K562 (cell line): ENCODE measurements at regions not wholly inside any gene's neighbourhood (a gene's known extent, or its start where the extent isn't known, plus 50 kb on each side); places are given as distances from the start of the nearest gene placed in this dataset.
"Not testable (repeated sequence)": the region's sequence is repeated elsewhere in the genome, so short reads cannot be mapped to it uniquely, and the experiment has no call there.

ENCODE experiments used
- ATAC-seq: fragments of 200-7000 bp; cut with Tn5 transposase; 3 replicates; pipeline ENCODE4 v1.9.1; 2020; ENCODE audit warnings: moderate library complexity
- BruUV-seq: library from RNA; stranded (reverse); fragments of 400-500 nt; replicated peaks from 2 replicates; lab custom pipeline; 2021; lab: Mats Ljungman, UMichigan
- CTCF ChIA-PET: fragments of 300-600 bp; formaldehyde crosslinking; extraction: SDS; loops from one replicate; lab custom pipeline; 2021; ENCODE audit warnings: low intra/inter-chr PET ratio; lab: Yijun Ruan, JAX
- POLR2A ChIA-PET: fragments of 300-600, 350-650 bp; sonication (Branson Sonifier 250); formaldehyde crosslinking; extraction: SDS; loops from one replicate; lab custom pipeline; 2021; ENCODE audit warnings: antibody characterized with exemption, inconsistent platforms; lab: Yijun Ruan, JAX
- DNase-seq, 4 experiments: peaks; one replicate each; pipeline versions ENCODE4 v3.0.0 to v3.0.0-alpha.2; 2011 to 2018; ENCODE audit warnings: low spot score in 3 of 4, mixed read lengths in 3 of 4; ENCODE audit errors: extremely low read depth in 1 of 4
- FAIRE-seq: peaks from 2 replicates; lab custom pipeline; 2011; peaks lifted over from hg19 to GRCh38; lab: Jason Lieb, UNC
- H2AFZ ChIP-seq: 2 replicates; pipeline ENCODE4 v1.6.0; 2011; ENCODE audit warnings: low read depth, low read length, control low read depth, inconsistent platforms
- H3K27ac ChIP-seq: fragments of 200-600 bp; 3 replicates; pipeline ENCODE4 v1.8.0; 2011; ENCODE audit warnings: low read depth, mild to moderate bottlenecking, control low read depth, inconsistent platforms, low read length, moderate library complexity, mixed read lengths; ENCODE audit errors: extremely low read depth
- H3K27me3 ChIP-seq, 2 experiments: fragments of 300-600 bp in 1 of 2; 2 replicates in 1 of 2; 3 replicates in 1 of 2; pipeline versions ENCODE4 v1.6.0 to v1.8.0; 2011; ENCODE audit warnings: inconsistent platforms in 2 of 2, low read length in 2 of 2, mild to moderate bottlenecking in 1 of 2, mixed read lengths in 1 of 2, moderate library complexity in 1 of 2; ENCODE audit not compliant: control insufficient read depth in 2 of 2, insufficient read depth in 2 of 2
- H3K36me3 ChIP-seq: fragments of 300-600 bp; 3 replicates; pipeline ENCODE4 v1.8.0; 2011; ENCODE audit warnings: mild to moderate bottlenecking, low read length, inconsistent platforms; ENCODE audit not compliant: control insufficient read depth, insufficient read depth
- H3K4me1 ChIP-seq, 2 experiments: fragments of 200-600 bp in 1 of 2; replicated peaks in 1 of 2; 2 replicates in 1 of 2; 3 replicates in 1 of 2; pipeline versions ENCODE4 v1.5.1 to v1.8.0; 2011; ENCODE audit warnings: inconsistent platforms in 2 of 2, low read length in 2 of 2, mild to moderate bottlenecking in 1 of 2, mixed read lengths in 1 of 2, moderate library complexity in 1 of 2; ENCODE audit not compliant: control insufficient read depth in 2 of 2, insufficient read depth in 2 of 2
- H3K4me2 ChIP-seq: 2 replicates; pipeline ENCODE4 v1.6.1; 2011; ENCODE audit warnings: low read length, control low read depth, inconsistent platforms, mixed read lengths; ENCODE audit not compliant: insufficient read depth
- H3K4me3 ChIP-seq: fragments of 200-600 bp; sonication (generic), shearing (Covaris generic); 2 replicates; pipeline ENCODE4 v1.5.1; 2016; ENCODE audit warnings: control low read depth, inconsistent platforms
- H3K79me2 ChIP-seq: fragments of 200-600 bp; 3 replicates; pipeline ENCODE4 v1.8.0; 2011; ENCODE audit warnings: low read length, inconsistent platforms; ENCODE audit not compliant: control insufficient read depth, insufficient read depth
- H3K9ac ChIP-seq, 2 experiments: 2 replicates each; pipeline versions ENCODE4 v1.6.0 to v1.6.1; 2011; ENCODE audit warnings: low read depth in 2 of 2, low read length in 2 of 2, control low read depth in 1 of 2, inconsistent platforms in 1 of 2, mild to moderate bottlenecking in 1 of 2, mixed read lengths in 1 of 2; ENCODE audit not compliant: insufficient read depth in 1 of 2
- H3K9me1 ChIP-seq: one replicate; pipeline ENCODE4 v1.6.0; 2011; ENCODE audit warnings: inconsistent platforms, mild to moderate bottlenecking, low read length, moderate library complexity; ENCODE audit not compliant: control insufficient read depth, insufficient read depth
- H3K9me3 ChIP-seq: replicated peaks from 2 replicates; pipeline ENCODE4 v1.5.1; 2011; ENCODE audit warnings: low read depth, low read length, inconsistent platforms; ENCODE audit not compliant: control insufficient read depth, insufficient read depth
- H4K20me1 ChIP-seq: replicated peaks from 2 replicates; pipeline ENCODE4 v1.6.1; 2011; ENCODE audit warnings: low read length, inconsistent platforms, mixed read lengths; ENCODE audit not compliant: control insufficient read depth, insufficient read depth
- C11orf30 ChIP-seq: fragments of 450-650 bp; IDR thresholded peaks from 2 replicates; pipeline ENCODE4 v1.6.1; 2016; ENCODE audit warnings: low read depth, mild to moderate bottlenecking
- MAFF ChIP-seq: IDR thresholded peaks from 2 replicates; pipeline ENCODE4 v1.6.1; 2012; ENCODE audit warnings: low read length, improper control_type of control experiment
- MAFG ChIP-seq: fragments of 450-650 bp; conservative IDR thresholded peaks from 2 replicates; pipeline ENCODE4 v1.6.1; 2016; ENCODE audit warnings: missing genetic modification characterization, missing compliant biosample characterization
- MAFK ChIP-seq: IDR thresholded peaks from 2 replicates; pipeline ENCODE4 v1.6.1; 2011; ENCODE audit warnings: low read length, improper control_type of control experiment
- MECOM ChIP-seq: fragments of 250-450 bp; sonication (Bioruptor Pico); IDR thresholded peaks from 2 replicates; pipeline ENCODE4 v1.8.0; 2022; ENCODE audit warnings: inconsistent platforms
- PHB2 ChIP-seq: fragments of 450-650 bp; IDR thresholded peaks from 2 replicates; pipeline ENCODE4 v1.6.1; 2017; ENCODE audit warnings: low read depth
- ZFP30 ChIP-seq: fragments of 250-450 bp; sonication (Bioruptor Pico); IDR thresholded peaks from 2 replicates; pipeline ENCODE4 v1.8.0; 2022; ENCODE audit warnings: moderate library complexity, mild to moderate bottlenecking, inconsistent platforms, borderline replicate concordance
- ZNF316 ChIP-seq: fragments of 450-650 bp; IDR thresholded peaks from 2 replicates; pipeline ENCODE4 v1.6.1; 2016
- ZNF408 ChIP-seq: fragments of 250-450 bp; sonication (Bioruptor Pico); IDR thresholded peaks from 2 replicates; pipeline ENCODE4 v1.4.0; 2020; ENCODE audit warnings: low read depth, mild to moderate bottlenecking, moderate library complexity
- ZNF780A ChIP-seq: fragments of 250-450 bp; sonication (Bioruptor Pico); IDR thresholded peaks from 2 replicates; pipeline ENCODE4 v1.5.0; 2021; ENCODE audit warnings: mild to moderate bottlenecking
- ZSCAN29 ChIP-seq: fragments of 450-650 bp; IDR thresholded peaks from 2 replicates; pipeline ENCODE4 v1.6.1; 2017
- WGBS: fragments of 100-300 bp; shearing (Covaris generic); methylation state at CpG from one replicate; pipeline ENCODE4 v1.1.6; 2016; ENCODE audit warnings: low coverage, mixed read lengths; ENCODE audit not compliant: insufficient coverage; ENCODE audit errors: missing lambda C conversion rate; 5-methylcytosine and 5-hydroxymethylcytosine counted together
- in situ Hi-C: fragments of 300-500 bp; cut with MboI; formaldehyde crosslinking; loops from 4 replicates; pipeline ENCODE4 v1.15.0; 2018; ENCODE audit warnings: inconsistent platforms, mixed read lengths
- intact Hi-C: fragments of 100-400 bp; cut with micrococcal nuclease; formaldehyde crosslinking; loops from 2 replicates; pipeline ENCODE4 v1.14.2; 2022
- TF ChIP-seq, protein P1 (sequence below): sonication (generic); formaldehyde crosslinking; IDR thresholded peaks from 2 replicates; pipeline ENCODE4 v1.8.1; 2023; ENCODE audit warnings: mild to moderate bottlenecking, missing genetic modification reagents
- TF ChIP-seq, protein P2 (sequence below), 2 experiments: fragments of 450-650 bp; IDR thresholded peaks; 2 replicates each; pipeline ENCODE4 v1.6.1; 2016
- TF ChIP-seq, protein P3 (sequence below): fragments of 450-650 bp; IDR thresholded peaks from 2 replicates; pipeline ENCODE4 v1.7.0; 2016; ENCODE audit warnings: borderline replicate concordance

DNA sequence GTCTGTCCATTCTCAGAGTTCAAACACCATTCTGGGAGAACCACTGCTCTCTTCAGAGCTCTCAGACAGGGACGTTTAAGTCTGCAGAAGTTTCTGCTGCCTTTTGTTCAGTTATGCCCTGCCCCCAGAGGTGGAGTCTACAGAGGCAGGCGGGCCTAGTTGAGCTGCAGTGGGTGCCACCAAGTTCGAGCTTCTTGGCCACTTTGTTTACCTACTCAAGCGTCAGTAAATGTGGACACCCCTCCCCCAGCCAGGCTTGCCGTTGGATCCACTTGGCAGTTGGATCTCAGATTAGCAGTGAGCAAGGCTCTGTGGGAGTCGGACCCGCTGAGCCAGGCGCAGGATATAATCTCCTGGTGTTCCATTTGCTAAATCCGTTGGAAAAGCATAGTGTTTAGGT lies 601.5 kb downstream of the PKHD1 start:
- in situ Hi-C loops, H3K27ac ChIP-seq, POLR2A ChIA-PET, H4K20me1 ChIP-seq, H3K9me1 ChIP-seq, H3K79me2 ChIP-seq, H3K36me3 ChIP-seq, H3K4me2 ChIP-seq, CTCF ChIA-PET, H3K4me3 ChIP-seq, ATAC-seq, H3K4me1 ChIP-seq, FAIRE-seq, H2AFZ ChIP-seq, BruUV-seq, H3K27me3 ChIP-seq, intact Hi-C loops, H3K9ac ChIP-seq, DNase-seq, H3K9me3 ChIP-seq: not testable (repeated sequence)
- WGBS, result 3% methylated on average over 9 of the region's 9 CpGs

DNA sequence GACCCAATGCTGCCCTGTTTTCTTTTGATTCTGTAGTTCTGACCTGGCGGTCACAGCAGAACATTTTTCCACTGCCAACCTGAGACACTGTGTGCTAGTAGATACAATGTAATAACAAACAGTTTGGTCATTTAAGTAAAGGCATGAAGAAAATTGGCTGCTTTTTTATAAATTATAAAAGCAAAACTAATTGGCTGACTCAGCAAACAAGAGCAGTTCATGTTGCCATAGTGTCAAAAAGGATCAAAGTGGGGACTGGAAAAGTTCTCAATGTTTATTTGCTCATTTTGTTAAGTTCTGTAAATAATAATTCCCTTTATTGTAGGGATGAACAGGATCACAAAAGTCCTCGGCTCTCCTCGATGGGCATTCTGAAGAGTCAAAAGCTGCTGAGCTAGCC lies 599.5 kb downstream of the PKHD1 start:
- H3K4me3 ChIP-seq, result no peak overlapping the region
- H3K9me3 ChIP-seq, result no peaks in the 10 kb centered on the region
- DNase-seq, result no peak
- H2AFZ ChIP-seq, result no peak overlapping the region
- no TSS peak for BruUV-seq
- H3K4me2 ChIP-seq, result no peak overlapping the region
- no peaks in the 10 kb centered on the region for H4K20me1 ChIP-seq
- WGBS, result 0% methylated on average over 3 of the region's 3 CpGs
- no peak overlapping the region for H3K9ac ChIP-seq
- H3K79me2 ChIP-seq, result no peaks in the 10 kb centered on the region
- H3K27ac ChIP-seq, result no peak overlapping the region
- POLR2A ChIA-PET, result no interaction called here
- no peaks in the 10 kb centered on the region for H3K27me3 ChIP-seq
- no peaks in the 10 kb centered on the region for H3K4me1 ChIP-seq
- in situ Hi-C loops, result no loop called here
- FAIRE-seq, result no peak
- no peak for ATAC-seq
- CTCF ChIA-PET, result no interaction called here
- no peaks in the 10 kb centered on the region for H3K9me1 ChIP-seq
- no peaks in the 10 kb centered on the region for H3K36me3 ChIP-seq
- intact Hi-C loops, result no loop called here
- TF ChIP-seq, protein P1, sequence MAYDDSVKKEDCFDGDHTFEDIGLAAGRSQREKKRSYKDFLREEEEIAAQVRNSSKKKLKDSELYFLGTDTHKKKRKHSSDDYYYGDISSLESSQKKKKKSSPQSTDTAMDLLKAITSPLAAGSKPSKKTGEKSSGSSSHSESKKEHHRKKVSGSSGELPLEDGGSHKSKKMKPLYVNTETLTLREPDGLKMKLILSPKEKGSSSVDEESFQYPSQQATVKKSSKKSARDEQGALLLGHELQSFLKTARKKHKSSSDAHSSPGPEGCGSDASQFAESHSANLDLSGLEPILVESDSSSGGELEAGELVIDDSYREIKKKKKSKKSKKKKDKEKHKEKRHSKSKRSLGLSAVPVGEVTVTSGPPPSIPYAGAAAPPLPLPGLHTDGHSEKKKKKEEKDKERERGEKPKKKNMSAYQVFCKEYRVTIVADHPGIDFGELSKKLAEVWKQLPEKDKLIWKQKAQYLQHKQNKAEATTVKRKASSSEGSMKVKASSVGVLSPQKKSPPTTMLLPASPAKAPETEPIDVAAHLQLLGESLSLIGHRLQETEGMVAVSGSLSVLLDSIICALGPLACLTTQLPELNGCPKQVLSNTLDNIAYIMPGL, result no peak
- TF ChIP-seq ZNF780A (CRISPR knock-in tag) (no peak), PHB2 (no peak), C11orf30 (peak; percentile 71), ZNF316 (peak; percentile 83), ZNF408 (no peak), ZFP30 (no peak), MAFK (peak; percentile 91), ZSCAN29 (no peak), MECOM (CRISPR knock-in tag) (no peak), MAFG (peak; percentile 77), MAFF (peak; percentile 90)
- TF ChIP-seq, protein P2, sequence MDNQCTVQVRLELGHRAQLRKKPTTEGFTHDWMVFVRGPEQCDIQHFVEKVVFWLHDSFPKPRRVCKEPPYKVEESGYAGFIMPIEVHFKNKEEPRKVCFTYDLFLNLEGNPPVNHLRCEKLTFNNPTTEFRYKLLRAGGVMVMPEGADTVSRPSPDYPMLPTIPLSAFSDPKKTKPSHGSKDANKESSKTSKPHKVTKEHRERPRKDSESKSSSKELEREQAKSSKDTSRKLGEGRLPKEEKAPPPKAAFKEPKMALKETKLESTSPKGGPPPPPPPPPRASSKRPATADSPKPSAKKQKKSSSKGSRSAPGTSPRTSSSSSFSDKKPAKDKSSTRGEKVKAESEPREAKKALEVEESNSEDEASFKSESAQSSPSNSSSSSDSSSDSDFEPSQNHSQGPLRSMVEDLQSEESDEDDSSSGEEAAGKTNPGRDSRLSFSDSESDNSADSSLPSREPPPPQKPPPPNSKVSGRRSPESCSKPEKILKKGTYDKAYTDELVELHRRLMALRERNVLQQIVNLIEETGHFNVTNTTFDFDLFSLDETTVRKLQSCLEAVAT (IDR thresholded peaks at IDR 0.05), result no peak
- TF ChIP-seq, protein P3, sequence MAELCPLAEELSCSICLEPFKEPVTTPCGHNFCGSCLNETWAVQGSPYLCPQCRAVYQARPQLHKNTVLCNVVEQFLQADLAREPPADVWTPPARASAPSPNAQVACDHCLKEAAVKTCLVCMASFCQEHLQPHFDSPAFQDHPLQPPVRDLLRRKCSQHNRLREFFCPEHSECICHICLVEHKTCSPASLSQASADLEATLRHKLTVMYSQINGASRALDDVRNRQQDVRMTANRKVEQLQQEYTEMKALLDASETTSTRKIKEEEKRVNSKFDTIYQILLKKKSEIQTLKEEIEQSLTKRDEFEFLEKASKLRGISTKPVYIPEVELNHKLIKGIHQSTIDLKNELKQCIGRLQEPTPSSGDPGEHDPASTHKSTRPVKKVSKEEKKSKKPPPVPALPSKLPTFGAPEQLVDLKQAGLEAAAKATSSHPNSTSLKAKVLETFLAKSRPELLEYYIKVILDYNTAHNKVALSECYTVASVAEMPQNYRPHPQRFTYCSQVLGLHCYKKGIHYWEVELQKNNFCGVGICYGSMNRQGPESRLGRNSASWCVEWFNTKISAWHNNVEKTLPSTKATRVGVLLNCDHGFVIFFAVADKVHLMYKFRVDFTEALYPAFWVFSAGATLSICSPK, result no peak
